ENCODE measurements at regions not wholly inside any gene's neighbourhood (a gene's known extent, or its start where the extent isn't known, plus 50 kb on each side); places are given as distances from the start of the nearest gene placed in this dataset.
A peak's percentile ranks its signal among the peaks of the same experiment; 100 is the strongest.

- no peak for DNase-seq (ENCODE audit: low read depth)
Measured at GRCh38 chr11:110785398-110785797, 73.2 kb upstream of the ARHGAP20 start.

- no peak for DNase-seq (ENCODE audit: low read depth)
Measured at GRCh38 chr11:110782616-110783015, 70.4 kb upstream of the ARHGAP20 start.

GRCh38 chr11:110779108-110779507 lies 66.9 kb upstream of the ARHGAP20 start:
- no peak for DNase-seq (ENCODE audit: low read depth)

- DNase-seq (ENCODE audit: low read depth): no peak
Measured at GRCh38 chr11:110778343-110778742, 66.1 kb upstream of the ARHGAP20 start.

- DNase-seq (ENCODE audit: low read depth): peak; percentile 55
Measured at GRCh38 chr11:110777775-110778174, 65.5 kb upstream of the ARHGAP20 start.

GRCh38 chr11:110776081-110776480 lies 63.8 kb upstream of the ARHGAP20 start:
- no peak for DNase-seq (ENCODE audit: low read depth)

GRCh38 chr11:110774138-110775014 lies 62.1 kb upstream of the ARHGAP20 start:
- DNase-seq (ENCODE audit: low read depth): no peak

GRCh38 chr11:110773442-110773841 lies 61.2 kb upstream of the ARHGAP20 start:
- no peak for DNase-seq (ENCODE audit: low read depth)

- DNase-seq (ENCODE audit: low read depth): no peak
Measured at GRCh38 chr11:110772863-110773262, 60.6 kb upstream of the ARHGAP20 start.

- no peak for DNase-seq (ENCODE audit: low read depth)
Measured at GRCh38 chr11:110766316-110766715, 54.1 kb upstream of the ARHGAP20 start.

- DNase-seq (ENCODE audit: low read depth): no peak
Measured at GRCh38 chr11:110764485-110764884, 52.2 kb upstream of the ARHGAP20 start.

GRCh38 chr11:110763249-110764011 lies 51.2 kb upstream of the ARHGAP20 start:
- DNase-seq (ENCODE audit: low read depth): peak; percentile 94

- DNase-seq (ENCODE audit: low read depth): peak; percentile 92
Measured at GRCh38 chr11:110762590-110762989, 50.4 kb upstream of the ARHGAP20 start.

Measured in fibroblast of gingiva (primary cell).